ENCODE measurements at regions not wholly inside any gene's neighbourhood (a gene's known extent, or its start where the extent isn't known, plus 50 kb on each side); places are given as distances from the start of the nearest gene placed in this dataset.

- Mint-ChIP-seq H3K4me1 (peaks cover 9% of the 10 kb centered on the region), H3K27ac (no peak overlapping the region), H3K4me3 (no peak overlapping the region), H3K9me3 (peaks cover 8% of the 10 kb centered on the region), H3K27me3 (ENCODE audit: low read depth) (peaks cover 71% of the 10 kb centered on the region), H3K36me3 (no peaks in the 10 kb centered on the region)
- TF ChIP-seq CTCF (IDR thresholded peaks at IDR 0.05; ENCODE audit: unreplicated experiment) = no peak
- no peak for DNase-seq (ENCODE audit: low spot score in 2 of 2, unreplicated experiment in 2 of 2)
These were observed 50.2 kb upstream of the FZD10 start for GRCh38 chr12:130111965-130112496.

Measured in mesothelial cell of epicardium (in vitro differentiated cells).